HG03108 (cell line): ENCODE measurements at regions not wholly inside any gene's neighbourhood (a gene's known extent, or its start where the extent isn't known, plus 50 kb on each side); places are given as distances from the start of the nearest gene placed in this dataset.
"Not testable (repeated sequence)": the region's sequence is repeated elsewhere in the genome, so short reads cannot be mapped to it uniquely, and the experiment has no call there.

ENCODE experiments used
- ATAC-seq: cut with Tn5 transposase; IDR thresholded peaks from one replicate; pipeline ENCODE4 v1.9.1; 2021; ENCODE audit warnings: moderate library complexity; ENCODE audit not compliant: unreplicated experiment

DNA sequence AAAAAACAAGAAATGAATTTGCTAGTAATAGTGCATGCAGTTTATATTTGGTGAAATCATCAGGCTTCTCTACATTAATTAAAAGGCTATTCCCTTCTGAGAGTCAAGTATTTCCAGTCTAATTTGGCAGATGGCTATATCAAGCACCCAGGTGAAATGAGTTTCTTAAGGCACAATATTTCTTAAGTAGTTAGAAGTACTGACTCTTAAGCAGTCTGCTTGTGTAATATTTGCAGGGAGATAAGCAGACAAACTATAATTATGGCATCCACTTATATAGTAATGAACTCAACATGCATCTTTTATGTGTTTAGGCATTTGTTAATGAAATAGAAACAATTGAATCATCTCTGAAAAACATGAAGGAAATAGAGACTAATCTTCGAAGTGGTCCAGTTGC lies 189.2 kb downstream of the UTRN start:
- no peak for ATAC-seq

- ATAC-seq = no peak
Measured at GRCh38 chr6:144474904-144475303, 189.8 kb downstream of the UTRN start.

DNA sequence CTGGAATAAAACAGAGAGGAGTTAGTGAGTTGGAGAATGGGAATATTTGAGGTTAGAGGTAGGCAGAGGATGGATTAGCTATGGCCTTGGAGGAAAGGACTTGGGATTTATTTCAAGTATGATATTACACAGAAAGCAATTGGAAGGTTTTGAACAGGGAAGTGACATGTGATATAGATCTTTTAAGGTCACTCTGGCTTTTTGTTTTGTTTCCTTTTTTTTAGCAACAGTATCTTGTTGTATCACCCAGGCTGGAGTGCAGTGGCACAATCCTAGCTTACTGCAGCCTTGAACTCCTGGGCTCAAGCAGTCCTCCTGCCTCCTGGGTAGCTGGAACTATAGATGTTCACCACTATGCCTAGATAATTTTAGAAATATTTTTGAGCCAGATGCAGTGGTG lies 190.3 kb downstream of the UTRN start:
- no peak for ATAC-seq

- no peak for ATAC-seq
Measured at GRCh38 chr6:144476286-144476685, 191.2 kb downstream of the UTRN start.

GRCh38 chr6:144477396-144477795 lies 192.3 kb downstream of the UTRN start:
- no peak for ATAC-seq

DNA sequence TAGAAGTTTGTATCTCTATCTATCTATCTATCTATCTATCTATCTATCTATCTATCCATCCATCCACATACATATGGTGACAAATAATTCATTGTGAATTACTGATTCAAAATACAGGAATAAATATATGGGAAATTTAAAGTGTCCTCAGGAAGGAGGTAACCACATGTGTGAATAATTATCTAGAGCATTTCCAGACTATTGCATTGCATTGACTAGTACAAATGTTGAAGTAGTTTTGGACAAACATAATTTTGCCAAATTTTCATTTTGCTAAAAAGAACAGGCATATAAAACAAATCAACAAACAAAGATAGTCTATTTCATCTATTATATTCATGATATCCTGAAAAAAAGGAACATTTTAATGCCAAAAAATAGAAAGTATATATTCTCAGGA lies 192.7 kb downstream of the UTRN start:
- no peak for ATAC-seq

- no peak for ATAC-seq
Measured at GRCh38 chr6:144478483-144478882, 193.3 kb downstream of the UTRN start.

GRCh38 chr6:144479991-144480390 lies 194.9 kb downstream of the UTRN start:
- no peak for ATAC-seq

GRCh38 chr6:144480473-144480872 lies 195.3 kb downstream of the UTRN start:
- no peak for ATAC-seq

GRCh38 chr6:144481527-144481926 lies 196.4 kb downstream of the UTRN start:
- ATAC-seq = no peak

DNA sequence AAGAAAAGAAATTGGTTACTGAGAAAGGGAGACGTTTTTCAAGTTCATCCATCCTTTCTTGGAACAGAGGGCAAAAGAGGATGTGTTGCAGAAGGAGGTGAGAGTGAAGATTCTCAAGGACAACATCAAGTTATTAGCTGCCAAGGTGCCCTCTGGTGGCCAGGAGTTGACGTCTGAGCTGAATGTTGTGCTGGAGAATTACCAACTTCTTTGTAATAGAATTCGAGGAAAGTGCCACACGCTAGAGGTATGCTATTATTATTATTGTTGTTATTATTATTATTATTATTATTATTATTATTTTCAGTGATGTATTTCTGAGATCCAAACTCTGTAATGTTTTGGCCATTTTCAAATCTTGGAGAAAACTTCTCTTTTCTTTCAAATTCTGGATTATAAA lies 197.0 kb downstream of the UTRN start:
- ATAC-seq = peak; percentile 87

DNA sequence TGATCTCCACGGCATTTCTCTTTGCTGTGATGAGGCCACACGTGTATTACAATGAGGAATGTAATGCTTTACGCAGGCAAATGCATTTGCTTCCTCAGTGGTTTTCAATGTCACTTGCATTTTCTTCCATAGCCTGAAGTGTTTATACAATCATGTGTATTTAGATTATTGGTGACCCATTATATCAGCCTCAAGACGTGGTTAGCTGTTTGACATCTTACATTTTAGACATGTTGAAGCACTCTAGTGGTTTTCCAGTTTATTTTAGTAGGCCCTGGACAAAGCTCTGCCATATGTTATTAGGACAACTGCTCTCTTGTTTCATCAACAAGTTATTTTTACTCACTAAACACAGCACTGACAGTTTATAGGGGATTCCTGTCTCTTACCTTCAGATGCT lies 200.4 kb downstream of the UTRN start:
- ATAC-seq = no peak

DNA sequence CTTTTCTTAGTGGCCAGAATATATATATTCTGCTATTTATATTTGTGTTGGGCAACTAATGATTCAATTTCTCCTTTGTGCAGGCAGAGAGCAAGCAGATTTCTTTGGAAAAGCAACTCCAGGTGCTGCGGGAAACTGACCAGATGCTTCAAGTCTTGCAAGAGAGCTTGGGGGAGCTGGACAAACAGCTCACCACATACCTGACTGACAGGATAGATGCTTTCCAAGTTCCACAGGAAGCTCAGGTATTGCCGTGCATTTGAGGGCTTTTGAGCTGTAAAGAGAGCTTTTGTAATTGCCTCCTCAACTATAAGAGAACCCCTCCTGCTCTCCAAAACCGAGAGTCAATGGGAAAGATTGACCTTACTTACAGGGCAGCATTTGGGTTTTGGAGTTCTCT lies 203.5 kb downstream of the UTRN start:
- ATAC-seq = no peak

DNA sequence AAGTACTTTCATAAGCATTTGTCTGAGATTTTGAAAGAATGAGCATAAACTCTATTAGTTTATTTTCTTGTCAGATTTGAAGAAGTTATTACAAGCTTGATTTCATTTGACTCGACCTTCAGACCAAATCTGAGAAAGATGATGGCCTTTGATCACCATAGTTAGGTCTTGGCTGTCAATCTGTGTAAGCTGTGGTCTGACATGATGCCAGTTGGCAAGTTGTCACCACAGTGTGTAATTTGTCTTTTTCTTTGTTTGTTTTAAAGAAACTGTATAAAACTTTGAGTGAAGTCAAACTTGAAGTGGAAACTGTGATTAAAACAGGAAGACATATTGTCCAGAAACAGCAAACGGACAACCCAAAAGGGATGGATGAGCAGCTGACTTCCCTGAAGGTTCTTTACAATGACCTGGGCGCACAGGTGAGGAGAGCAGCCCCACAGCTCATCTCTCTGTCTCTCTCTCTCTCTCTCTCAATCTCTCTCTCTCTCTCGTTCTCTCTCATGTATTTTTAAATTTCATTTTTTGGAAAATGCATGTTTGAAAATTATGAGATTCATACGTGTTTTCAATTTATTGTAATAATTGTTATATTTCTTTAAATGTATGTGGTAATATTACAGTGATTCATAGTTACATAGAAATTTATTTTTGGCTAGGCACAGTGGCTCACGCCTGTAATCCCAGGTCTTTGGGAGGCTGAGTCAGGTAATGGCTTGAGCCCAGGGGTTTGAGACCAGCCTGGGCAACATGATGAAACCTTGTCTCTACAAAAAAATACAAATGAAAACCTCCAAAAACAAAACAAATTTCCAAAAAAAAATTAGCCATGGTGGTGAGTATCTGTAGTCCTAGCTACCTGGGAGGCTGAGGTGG lies 208.1 kb downstream of the UTRN start:
- no peak for ATAC-seq

- ATAC-seq = not testable (repeated sequence)
Measured at GRCh38 chr6:144495076-144495475, 209.9 kb downstream of the UTRN start.

DNA sequence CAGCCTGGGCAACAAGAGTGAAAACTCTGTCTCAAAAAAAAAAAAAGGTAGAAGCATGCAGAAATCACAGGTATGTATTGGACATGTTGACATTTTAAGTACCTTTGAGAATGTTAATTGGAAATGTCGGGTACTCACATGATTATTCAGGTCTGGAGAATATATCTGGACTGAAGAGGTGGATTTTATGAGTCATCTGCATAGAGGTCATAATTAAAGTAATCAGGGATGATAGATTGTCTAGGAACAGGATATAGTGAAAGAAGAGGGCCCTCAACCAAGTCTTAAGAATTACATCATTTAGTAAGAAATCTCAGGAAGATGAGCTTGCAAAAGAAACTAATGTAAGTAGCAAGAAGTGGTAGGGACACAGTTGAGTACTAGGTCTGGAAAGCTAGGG lies 212.5 kb downstream of the UTRN start:
- no peak for ATAC-seq

- no peak for ATAC-seq
Measured at GRCh38 chr6:144500892-144501291, 215.8 kb downstream of the UTRN start.

DNA sequence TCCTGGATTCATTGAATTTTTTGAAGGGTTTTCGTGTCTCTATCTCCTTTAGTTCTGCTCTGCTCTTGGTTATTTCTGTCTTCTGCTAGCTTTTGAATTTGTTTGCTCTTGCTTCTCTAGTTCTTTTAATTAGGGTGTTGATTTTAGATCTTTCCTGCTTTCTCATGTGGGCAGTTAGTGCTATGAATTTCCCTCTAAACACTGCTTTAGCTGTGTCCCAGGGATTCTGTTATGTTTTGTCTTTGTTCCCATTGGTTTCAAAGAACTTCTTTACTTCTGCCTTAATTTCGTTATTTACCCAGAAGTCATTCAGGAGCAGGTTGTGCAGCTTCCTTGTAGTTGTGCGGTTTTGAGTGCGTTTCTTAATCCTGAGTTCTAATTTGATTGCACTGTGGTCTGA lies 220.1 kb downstream of the UTRN start:
- ATAC-seq = not testable (repeated sequence)

GRCh38 chr6:144506051-144506450 lies 220.9 kb downstream of the UTRN start:
- not testable (repeated sequence) for ATAC-seq

GRCh38 chr6:144507772-144508312 lies 222.7 kb downstream of the UTRN start:
- ATAC-seq = not testable (repeated sequence)

GRCh38 chr6:144510859-144511258 lies 225.7 kb downstream of the UTRN start:
- ATAC-seq = no peak

GRCh38 chr6:144515761-144516160 lies 230.6 kb downstream of the UTRN start:
- no peak for ATAC-seq

DNA sequence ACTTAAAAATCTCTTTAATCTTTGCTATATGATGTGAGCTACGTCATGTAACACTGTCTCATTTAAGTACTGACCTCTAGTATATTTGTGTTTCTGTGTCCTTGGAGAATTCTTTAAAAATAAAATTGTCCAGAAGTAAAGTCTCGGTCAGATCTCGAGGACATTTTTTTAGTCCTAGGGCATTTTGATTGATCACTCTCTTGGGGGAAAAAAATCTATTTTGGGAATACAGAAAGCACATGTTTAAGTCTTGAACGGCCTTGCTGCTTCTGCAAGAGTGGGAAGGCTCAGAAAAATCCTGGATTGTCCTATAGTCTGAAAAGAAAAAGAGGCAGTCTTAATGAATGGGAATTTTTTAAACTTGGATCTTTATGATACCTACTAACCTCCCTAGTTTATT lies 234.3 kb downstream of the UTRN start:
- ATAC-seq = no peak
